ENCODE measurements at regions not wholly inside any gene's neighbourhood (a gene's known extent, or its start where the extent isn't known, plus 50 kb on each side); places are given as distances from the start of the nearest gene placed in this dataset.

- TF ChIP-seq CTCF (IDR thresholded peaks at IDR 0.05; ENCODE audit: low read length) (no peak), EZH2 (IDR thresholded peaks at IDR 0.05; ENCODE audit: borderline replicate concordance, low read length) (no peak)
Observed at GRCh38 chr3:94462931-94463330, 400.1 kb downstream of the NSUN3 start.
